HCT116 (cell line): ENCODE measurements at regions not wholly inside any gene's neighbourhood (a gene's known extent, or its start where the extent isn't known, plus 50 kb on each side); places are given as distances from the start of the nearest gene placed in this dataset.

Source experiments
- CBX3 ChIP-seq: IDR thresholded peaks from 2 replicates; pipeline ENCODE4 v1.6.1; 2012; ENCODE audit warnings: low read depth
- CEBPB ChIP-seq: IDR thresholded peaks from 2 replicates; pipeline ENCODE4 v1.6.1; 2012; ENCODE audit warnings: low read depth
- EZH2 ChIP-seq: fragments of 200-600 bp; sonication (generic); IDR thresholded peaks from 2 replicates; pipeline ENCODE4 v1.6.1; 2017; ENCODE audit warnings: antibody characterized with exemption, mixed run types
- EZH2phosphoT487 ChIP-seq: fragments of 200-600 bp; IDR thresholded peaks from 2 replicates; pipeline ENCODE4 v1.6.1; 2018; ENCODE audit warnings: antibody characterized with exemption, borderline replicate concordance
- POLR2A ChIP-seq: IDR thresholded peaks from 2 replicates; pipeline ENCODE4 v1.7.0; 2011; ENCODE audit warnings: borderline replicate concordance; ENCODE audit not compliant: insufficient read depth, insufficient read length; ENCODE audit errors: extremely low read depth
- POLR2AphosphoS5 ChIP-seq: IDR thresholded peaks from 2 replicates; pipeline ENCODE4 v1.6.1; 2011; ENCODE audit warnings: mild to moderate bottlenecking, low read depth, low read length, moderate library complexity
- SP1 ChIP-seq: IDR thresholded peaks from 2 replicates; pipeline ENCODE4 v1.6.1; 2012; ENCODE audit warnings: low read depth
- SRF ChIP-seq: IDR thresholded peaks from 2 replicates; pipeline ENCODE4 v1.6.1; 2012; ENCODE audit warnings: low read depth
- YY1 ChIP-seq: IDR thresholded peaks from 2 replicates; pipeline ENCODE4 v1.6.1; 2011; ENCODE audit warnings: low read length, low read depth, moderate library complexity, mild to moderate bottlenecking; ENCODE audit not compliant: insufficient replicate concordance; ENCODE audit errors: extremely low read depth
- TF ChIP-seq, protein P1 (sequence below), 3 experiments: fragments of 200-600 bp in 1 of 3; sonication (generic) in 1 of 3; IDR thresholded peaks in 2 of 3; conservative IDR thresholded peaks in 1 of 3; 2 replicates each; pipeline ENCODE4 v1.5.1; 2012 to 2017; ENCODE audit warnings: low read depth in 2 of 3, low read length in 2 of 3, antibody characterized with exemption in 1 of 3, borderline replicate concordance in 1 of 3, control low read depth in 1 of 3, mild to moderate bottlenecking in 1 of 3, mixed read lengths in 1 of 3, mixed run types in 1 of 3, moderate library complexity in 1 of 3; ENCODE audit not compliant: insufficient read depth in 1 of 3
- TF ChIP-seq, protein P2 (sequence below): IDR thresholded peaks from 2 replicates; pipeline ENCODE4 v1.6.1; 2012; ENCODE audit warnings: low read depth
- TF ChIP-seq, protein P3 (sequence below): IDR thresholded peaks from 2 replicates; pipeline ENCODE4 v1.6.1; 2012
- TF ChIP-seq, protein P4 (sequence below): IDR thresholded peaks from 2 replicates; pipeline ENCODE4 v1.6.1; 2012

DNA sequence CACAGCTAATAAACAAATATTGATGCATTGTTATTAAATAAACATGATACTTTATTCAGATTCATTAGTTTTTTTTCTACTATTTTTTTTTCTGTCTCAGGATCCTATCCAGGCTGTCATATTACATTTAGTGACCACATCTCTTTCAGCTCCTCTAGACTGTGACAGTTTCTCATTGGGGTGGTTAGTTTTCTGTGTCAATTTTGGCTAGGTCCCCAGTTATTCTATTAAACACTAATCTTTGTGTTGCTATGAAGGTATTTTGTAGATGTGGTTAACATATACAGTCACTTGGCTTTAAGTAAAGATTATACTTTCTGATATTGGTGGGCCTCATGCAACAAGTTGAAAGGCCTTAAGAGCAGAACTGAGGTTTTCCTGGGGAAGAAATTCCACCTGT lies 563.0 kb downstream of the LRRC70 start:
- TF ChIP-seq, protein P1, sequence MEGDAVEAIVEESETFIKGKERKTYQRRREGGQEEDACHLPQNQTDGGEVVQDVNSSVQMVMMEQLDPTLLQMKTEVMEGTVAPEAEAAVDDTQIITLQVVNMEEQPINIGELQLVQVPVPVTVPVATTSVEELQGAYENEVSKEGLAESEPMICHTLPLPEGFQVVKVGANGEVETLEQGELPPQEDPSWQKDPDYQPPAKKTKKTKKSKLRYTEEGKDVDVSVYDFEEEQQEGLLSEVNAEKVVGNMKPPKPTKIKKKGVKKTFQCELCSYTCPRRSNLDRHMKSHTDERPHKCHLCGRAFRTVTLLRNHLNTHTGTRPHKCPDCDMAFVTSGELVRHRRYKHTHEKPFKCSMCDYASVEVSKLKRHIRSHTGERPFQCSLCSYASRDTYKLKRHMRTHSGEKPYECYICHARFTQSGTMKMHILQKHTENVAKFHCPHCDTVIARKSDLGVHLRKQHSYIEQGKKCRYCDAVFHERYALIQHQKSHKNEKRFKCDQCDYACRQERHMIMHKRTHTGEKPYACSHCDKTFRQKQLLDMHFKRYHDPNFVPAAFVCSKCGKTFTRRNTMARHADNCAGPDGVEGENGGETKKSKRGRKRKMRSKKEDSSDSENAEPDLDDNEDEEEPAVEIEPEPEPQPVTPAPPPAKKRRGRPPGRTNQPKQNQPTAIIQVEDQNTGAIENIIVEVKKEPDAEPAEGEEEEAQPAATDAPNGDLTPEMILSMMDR (IDR thresholded peaks at IDR 0.05 in 2 of 3, conservative IDR thresholded peaks at IDR 0.05 in 1 of 3; ENCODE audit: borderline replicate concordance in 1 of 3, insufficient read depth in 1 of 3, low read depth in 2 of 3, low read length in 2 of 3), result no peak
- TF ChIP-seq EZH2phosphoT487 (no peak), CEBPB (no peak), EZH2 (no peak), SRF (no peak), POLR2A (no peak), POLR2AphosphoS5 (no peak), YY1 (no peak), SP1 (no peak), CBX3 (no peak)
- TF ChIP-seq, protein P2, sequence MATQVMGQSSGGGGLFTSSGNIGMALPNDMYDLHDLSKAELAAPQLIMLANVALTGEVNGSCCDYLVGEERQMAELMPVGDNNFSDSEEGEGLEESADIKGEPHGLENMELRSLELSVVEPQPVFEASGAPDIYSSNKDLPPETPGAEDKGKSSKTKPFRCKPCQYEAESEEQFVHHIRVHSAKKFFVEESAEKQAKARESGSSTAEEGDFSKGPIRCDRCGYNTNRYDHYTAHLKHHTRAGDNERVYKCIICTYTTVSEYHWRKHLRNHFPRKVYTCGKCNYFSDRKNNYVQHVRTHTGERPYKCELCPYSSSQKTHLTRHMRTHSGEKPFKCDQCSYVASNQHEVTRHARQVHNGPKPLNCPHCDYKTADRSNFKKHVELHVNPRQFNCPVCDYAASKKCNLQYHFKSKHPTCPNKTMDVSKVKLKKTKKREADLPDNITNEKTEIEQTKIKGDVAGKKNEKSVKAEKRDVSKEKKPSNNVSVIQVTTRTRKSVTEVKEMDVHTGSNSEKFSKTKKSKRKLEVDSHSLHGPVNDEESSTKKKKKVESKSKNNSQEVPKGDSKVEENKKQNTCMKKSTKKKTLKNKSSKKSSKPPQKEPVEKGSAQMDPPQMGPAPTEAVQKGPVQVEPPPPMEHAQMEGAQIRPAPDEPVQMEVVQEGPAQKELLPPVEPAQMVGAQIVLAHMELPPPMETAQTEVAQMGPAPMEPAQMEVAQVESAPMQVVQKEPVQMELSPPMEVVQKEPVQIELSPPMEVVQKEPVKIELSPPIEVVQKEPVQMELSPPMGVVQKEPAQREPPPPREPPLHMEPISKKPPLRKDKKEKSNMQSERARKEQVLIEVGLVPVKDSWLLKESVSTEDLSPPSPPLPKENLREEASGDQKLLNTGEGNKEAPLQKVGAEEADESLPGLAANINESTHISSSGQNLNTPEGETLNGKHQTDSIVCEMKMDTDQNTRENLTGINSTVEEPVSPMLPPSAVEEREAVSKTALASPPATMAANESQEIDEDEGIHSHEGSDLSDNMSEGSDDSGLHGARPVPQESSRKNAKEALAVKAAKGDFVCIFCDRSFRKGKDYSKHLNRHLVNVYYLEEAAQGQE, result no peak
- TF ChIP-seq, protein P3, sequence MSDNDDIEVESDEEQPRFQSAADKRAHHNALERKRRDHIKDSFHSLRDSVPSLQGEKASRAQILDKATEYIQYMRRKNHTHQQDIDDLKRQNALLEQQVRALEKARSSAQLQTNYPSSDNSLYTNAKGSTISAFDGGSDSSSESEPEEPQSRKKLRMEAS, result no peak
- TF ChIP-seq, protein P4, sequence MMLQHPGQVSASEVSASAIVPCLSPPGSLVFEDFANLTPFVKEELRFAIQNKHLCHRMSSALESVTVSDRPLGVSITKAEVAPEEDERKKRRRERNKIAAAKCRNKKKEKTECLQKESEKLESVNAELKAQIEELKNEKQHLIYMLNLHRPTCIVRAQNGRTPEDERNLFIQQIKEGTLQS, result no peak
